ENCODE measurements at regions not wholly inside any gene's neighbourhood (a gene's known extent, or its start where the extent isn't known, plus 50 kb on each side); places are given as distances from the start of the nearest gene placed in this dataset.

DNA sequence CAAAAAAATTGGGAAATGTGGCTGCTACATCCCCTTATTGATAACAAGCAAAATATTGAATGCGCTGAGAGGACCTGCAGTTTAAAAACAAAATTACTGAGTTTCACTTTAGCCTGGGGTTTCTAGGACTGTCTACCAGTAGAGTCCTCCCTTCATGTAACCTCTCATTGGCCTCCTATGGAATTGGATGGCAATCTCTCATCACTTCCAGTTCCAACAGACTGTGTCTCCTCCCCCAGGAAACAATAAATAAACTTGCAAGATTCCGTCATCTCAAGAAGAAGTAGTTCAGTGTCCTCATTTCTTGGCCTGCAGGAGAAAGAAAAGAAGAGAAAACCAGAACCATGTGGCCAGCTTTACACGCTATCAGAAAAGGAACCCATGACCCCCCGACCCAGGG, 123.8 kb downstream of the TLE3 start:
- intact Hi-C loops (cut with DNase I): no loop called here
- ATAC-seq (no peak), DNase-seq (ENCODE audit: missing footprints) (no peak)

DNA sequence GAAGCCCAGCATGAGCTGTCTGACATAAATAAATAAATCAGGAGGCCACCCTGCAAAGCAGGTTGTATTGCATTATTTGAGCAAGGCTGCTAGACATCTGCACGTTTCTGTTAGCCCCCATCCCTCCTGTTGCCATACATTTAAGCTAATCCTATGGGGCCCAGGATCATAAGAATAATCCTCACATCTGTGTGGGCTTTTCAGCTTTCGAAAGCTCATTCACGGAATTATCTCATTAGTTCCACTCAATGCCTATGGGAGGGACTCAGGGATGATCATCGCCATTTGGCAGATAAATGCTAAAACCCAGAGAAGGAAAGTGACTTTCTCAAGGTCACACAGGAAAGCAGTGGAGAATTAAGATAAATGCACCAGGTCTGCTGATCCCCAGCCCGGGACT, 123.4 kb downstream of the TLE3 start:
- DNase-seq (ENCODE audit: missing footprints) (no peak), ATAC-seq (no peak)
- intact Hi-C loops (cut with DNase I): no loop called here

DNA sequence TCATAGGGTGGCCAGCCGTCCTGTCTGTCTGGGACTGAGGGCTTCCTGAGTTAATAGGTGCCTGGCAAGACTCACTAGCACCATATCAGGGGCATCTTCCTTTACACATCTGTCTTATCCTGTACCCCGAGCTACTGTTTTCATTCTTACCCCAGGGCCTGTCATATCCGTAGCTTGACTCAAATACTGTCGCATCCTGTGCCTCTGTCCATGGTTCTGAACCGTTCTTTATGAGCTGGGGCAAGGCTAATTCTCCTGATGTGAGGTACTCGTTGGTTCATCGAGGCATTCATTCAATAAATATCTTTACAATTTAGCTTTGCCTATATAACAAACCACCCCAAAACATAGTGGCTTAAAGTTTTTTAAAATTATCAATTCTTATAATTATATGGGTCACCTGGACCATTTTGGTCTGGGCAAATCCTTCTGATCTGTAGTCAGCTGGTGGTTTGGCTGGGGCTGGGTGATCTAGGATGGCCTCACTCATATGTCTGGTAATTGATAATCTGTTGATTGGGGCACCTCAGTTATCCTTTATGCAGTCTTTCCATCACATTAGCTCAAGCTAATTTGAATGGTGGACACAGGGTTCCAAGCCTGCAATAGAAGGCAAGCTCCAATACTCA, 121.2 kb downstream of the TLE3 start:
- DNase-seq (ENCODE audit: missing footprints) (no peak), ATAC-seq (no peak)

GRCh38 chr15:69978603-69979002, 119.1 kb downstream of the TLE3 start:
- no peak for DNase-seq (ENCODE audit: missing footprints)
- ATAC-seq: no peak
- intact Hi-C loops (cut with DNase I): no loop called here

More for the DNA sequence above, 121.2 kb downstream of the TLE3 start:
- intact Hi-C loops (cut with DNase I): no loop called here

DNA sequence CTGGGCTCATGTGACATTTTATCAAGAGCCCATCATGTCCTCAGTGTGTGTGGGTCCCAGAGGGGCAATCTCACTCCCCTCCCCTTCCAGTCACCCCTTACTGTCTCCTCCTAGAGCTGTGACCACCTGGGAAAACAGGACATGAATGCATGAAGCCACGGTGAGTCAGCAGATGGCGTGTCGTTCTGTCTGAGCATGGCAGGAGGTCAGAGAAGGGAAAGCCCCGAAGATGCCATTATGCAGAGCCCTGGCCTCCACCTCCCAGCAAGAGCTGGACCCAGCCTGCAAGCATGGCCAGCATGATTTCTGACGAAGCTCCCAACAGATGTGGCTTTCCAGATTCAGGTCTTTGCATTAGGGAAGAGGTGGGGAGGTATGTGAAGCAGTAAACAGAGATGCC, 118.5 kb downstream of the TLE3 start:
- ATAC-seq: no peak
- intact Hi-C loops (cut with DNase I): no loop called here
- no peak for DNase-seq (ENCODE audit: missing footprints)

DNA sequence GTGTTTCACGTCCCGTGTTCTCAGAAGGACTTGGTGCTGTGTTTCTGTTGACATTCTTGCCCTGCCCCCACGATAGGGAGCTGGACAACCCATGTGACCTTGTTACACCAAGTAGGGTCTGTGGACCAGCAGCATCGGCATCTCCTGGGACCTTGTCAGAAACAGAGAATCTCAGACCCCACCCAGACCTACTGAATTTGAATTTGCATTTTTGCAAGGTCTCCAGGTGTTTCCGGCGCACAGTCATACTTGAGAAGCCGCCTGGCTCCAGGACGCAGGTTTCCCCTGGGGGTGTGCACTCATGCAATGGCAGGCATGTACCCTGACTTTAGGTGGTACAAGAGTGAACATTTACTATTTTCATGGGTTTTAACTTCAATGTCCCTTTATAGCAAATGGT, 117.9 kb downstream of the TLE3 start:
- intact Hi-C loops (cut with DNase I): no loop called here
- DNase-seq (ENCODE audit: missing footprints) (no peak), ATAC-seq (no peak)

- DNase-seq (ENCODE audit: missing footprints) (no peak), ATAC-seq (no peak)
- intact Hi-C loops (cut with DNase I): no loop called here
These were observed 117.2 kb downstream of the TLE3 start for GRCh38 chr15:69980341-69981059.

DNA sequence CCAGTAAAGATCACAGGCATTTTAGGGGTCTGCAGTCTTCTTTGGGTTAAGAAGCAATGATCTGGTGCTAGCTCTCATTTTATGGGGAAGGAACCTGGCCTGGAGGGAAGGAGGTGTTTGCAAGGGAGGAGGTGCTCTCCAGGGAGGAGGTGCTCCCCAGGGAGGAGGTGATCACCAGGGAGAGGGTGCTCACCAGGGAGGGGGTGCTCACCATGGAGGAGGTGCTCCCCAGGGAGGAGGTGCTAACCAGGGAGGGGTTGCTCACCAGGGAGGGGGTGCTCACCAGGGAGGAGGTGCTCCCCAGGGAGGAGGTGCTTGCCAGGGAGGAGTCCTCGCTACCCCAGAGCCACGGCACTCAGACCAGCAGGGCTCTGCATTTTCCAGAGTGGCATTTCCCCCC, 115.7 kb downstream of the TLE3 start:
- intact Hi-C loops (cut with DNase I): no loop called here
- ATAC-seq: no peak
- DNase-seq (ENCODE audit: missing footprints): no peak

GRCh38 chr15:69983696-69984265, 113.9 kb downstream of the TLE3 start:
- intact Hi-C loops (cut with DNase I): no loop called here
- ATAC-seq (no peak), DNase-seq (ENCODE audit: missing footprints) (no peak)

DNA sequence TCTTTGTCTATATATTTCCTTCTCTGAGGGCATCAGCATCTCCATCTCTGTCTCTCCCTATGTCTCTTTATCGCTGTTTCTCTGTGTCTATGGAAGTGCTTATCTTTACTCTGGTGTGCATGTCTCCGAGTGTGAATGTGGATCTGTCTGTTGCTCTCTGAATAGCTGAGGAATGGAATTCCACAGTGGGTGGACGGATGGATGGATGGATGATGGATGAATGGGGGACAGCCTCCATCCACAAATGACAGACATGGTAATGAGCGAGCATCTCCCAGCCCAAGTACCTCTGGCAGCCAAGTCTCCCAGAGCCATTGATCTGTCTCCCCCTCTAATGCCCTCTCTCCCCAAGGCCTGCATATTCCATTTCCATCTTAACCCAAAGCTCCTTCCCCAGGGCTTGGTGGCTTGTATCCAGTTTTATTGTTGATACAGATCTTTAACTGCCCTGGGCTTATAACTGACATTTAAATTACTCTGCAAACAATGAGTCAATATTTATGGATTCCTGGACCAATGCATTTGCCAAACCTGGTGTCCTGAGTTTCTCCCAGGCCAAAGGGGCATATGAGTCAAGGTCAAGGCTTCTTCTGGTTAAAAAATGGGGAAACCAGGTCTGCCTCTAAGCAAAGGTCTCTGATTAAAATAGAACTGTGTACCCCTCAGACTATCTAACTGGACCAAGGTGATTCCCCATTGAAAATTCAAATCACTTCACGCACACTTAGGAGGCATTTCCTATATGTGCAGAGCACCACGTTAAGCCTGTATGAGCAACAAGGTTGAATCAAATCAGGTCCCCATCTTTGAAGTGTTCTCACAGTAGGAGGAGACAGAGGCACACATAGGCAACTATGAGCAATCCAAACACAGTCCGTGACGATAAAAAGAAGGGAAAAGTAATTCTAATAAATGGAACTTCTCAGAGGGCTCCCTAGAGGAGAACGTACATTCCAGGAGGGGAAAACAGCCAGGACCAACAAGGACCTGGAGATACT, 109.9 kb downstream of the TLE3 start:
- DNase-seq (ENCODE audit: missing footprints) (no peak), ATAC-seq (no peak)
- intact Hi-C loops (cut with DNase I): no loop called here

DNA sequence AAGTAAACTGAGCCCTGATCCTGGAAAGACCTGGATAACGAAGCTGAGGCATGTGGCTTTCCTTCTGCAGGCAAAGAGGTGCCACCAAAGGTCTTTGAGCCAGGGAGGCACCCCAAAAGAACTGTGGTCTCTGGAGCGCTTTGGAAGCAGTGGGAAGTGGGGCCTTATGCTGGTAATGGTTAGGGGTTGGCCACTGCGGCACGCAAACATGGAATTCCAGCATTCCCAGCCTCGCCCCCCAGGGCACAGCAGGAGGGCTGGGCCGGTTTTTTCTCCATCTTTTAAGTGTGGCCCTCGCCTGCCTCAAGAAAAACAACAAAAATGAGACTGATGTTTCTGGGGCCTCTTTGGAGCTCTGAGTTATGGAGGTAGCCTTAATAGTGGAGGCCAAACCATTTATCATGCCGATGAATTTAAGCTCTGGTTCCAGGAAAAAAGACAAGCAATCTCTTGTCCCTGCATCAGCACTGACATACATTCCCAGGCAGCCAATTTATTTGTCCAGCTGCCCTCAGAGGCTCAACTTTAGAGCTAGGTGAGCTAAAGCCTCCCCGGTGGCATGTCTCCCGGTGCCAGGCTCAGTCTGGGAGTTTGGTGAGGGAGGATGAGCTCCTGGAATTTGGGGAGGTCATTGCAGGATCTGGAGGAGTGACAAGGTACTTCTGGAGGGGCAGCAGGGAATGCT, 109.0 kb downstream of the TLE3 start:
- no peak for DNase-seq (ENCODE audit: missing footprints)
- intact Hi-C loops (cut with DNase I): no loop called here

DNA sequence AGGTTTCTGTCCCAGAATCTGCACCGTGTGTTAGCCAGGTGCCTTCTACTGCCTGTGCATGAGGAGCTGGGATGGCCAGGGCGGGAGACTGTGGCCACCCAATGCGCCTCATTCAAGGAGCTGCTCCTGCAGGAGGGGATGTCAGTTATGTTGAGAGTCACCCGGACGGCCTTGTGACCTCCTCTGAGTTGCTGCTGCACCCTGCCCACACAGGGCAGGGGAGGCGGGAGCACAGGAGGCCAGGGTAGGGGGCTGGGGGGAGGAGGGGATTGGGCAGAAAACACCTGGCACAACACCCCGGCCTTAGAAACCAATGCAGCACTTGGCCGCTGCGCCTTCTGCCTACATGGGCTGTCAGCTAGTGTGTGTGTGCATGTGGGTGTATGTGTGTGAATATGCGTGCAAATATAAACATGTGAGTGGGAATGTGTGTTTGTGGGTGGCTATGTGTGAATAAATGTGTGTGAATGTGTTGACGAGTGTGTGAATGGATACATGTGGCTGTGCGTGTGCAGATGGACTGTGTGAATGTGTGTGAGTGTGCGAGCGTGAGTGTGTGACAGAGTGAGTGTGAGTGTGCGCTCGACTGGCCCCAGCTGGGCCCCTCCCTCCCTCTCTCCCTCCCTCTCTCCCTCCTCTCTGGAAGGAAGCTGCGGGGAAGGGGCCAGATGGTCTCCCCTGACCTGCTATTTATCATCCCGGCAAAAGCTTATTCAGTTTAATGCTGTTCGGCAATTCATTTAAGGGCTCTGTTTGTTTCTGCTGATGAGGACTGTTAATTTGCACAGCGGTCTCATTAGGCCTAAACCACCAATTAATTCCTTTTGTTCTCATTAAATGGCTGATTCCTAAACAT, 106.9 kb downstream of the TLE3 start:
- DNase-seq (ENCODE audit: missing footprints) (no peak), ATAC-seq (no peak)
- intact Hi-C loops (cut with DNase I): no loop called here

More for the DNA sequence above, 109.0 kb downstream of the TLE3 start:
- ATAC-seq: no peak

GRCh38 chr15:69991551-69991980, 106.2 kb downstream of the TLE3 start:
- DNase-seq (ENCODE audit: missing footprints) (no peak), ATAC-seq (no peak)
- intact Hi-C loops (cut with DNase I): no loop called here

DNA sequence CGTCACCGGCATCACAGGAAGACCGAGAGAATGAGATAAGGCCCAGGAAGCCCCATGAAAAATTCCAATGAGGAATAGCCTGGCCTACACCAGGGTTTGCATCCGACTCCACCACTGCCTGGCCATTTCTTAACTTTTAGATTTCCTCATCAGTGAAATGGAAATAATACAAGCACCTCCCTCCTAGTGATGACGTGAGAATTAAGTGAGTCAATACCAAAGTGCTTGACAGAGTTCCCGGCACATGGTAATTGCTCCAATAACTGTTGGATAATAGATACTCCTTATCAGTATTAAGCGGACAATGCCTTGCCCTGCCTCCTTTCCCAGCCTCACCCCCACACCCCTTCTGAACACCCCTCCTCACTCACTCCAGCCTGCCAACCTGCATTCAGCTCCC, 105.4 kb downstream of the TLE3 start:
- DNase-seq (ENCODE audit: missing footprints): no peak
- ATAC-seq: no peak
- intact Hi-C loops (cut with DNase I): no loop called here

- intact Hi-C loops (cut with DNase I): no loop called here
- DNase-seq (ENCODE audit: missing footprints) (no peak), ATAC-seq (no peak)
These were observed 103.1 kb downstream of the TLE3 start for GRCh38 chr15:69994429-69995205.

DNA sequence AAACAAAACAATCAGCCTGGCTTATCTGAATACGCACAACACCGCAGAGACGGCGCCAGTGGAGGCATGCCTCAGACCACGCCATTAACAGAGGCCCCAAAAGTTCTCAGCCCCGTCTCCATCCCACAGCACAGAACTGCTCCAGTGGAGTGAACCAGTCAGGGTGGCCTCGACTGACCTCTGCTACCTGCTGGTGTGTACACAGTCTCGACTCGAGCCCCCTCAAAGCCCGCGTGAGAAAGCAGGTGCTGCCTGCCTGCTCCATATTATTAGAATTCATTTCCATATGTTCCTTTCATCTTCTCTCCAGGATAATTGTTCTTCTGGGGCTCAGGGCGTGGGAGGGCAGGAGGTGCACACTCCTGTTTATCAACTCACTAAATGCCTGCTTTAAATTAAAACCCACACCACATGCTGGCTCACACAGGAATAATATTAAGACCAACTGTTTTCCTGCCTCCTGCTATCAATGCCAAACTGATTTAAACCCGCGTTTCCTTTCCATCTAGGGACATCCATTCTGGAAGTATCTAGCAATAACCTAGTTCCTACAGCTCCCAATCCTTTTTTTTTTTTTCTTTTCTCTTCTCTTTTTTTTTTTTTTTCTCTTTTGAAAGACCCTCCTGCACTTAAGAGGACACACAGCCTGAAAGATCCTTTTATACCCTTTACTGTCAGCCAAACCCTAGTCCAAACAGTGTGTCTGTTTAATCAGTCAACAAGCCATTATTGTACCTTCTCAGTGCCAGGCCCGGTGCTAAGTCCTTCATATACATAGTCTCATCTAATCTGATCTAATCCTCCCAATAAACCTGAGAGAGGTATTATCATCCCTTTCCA, 101.2 kb downstream of the TLE3 start:
- intact Hi-C loops (cut with DNase I): no loop called here
- ATAC-seq (no peak), DNase-seq (ENCODE audit: missing footprints) (no peak)

All from Right ventricle myocardium inferior (tissue), 1 donor.